ENCODE measurements at regions not wholly inside any gene's neighbourhood (a gene's known extent, or its start where the extent isn't known, plus 50 kb on each side); places are given as distances from the start of the nearest gene placed in this dataset.

GRCh38 chr6:150713931-150714330, 114.2 kb downstream of the PLEKHG1 start:
- ATAC-seq (ENCODE audit: low read depth) (no peak), DNase-seq (ENCODE audit: low spot score) (no peak)
- H3K9me3 ChIP-seq (ENCODE audit: severe bottlenecking) = no peaks in the 10 kb centered on the region
- peaks cover 5% of the 10 kb centered on the region for H3K4me1 ChIP-seq (ENCODE audit: insufficient read depth, poor library complexity, severe bottlenecking)
- no peaks in the 10 kb centered on the region for H3K36me3 ChIP-seq (ENCODE audit: low read depth)
- no peak overlapping the region for H3K4me3 ChIP-seq (ENCODE audit: severe bottlenecking)
- no peaks in the 10 kb centered on the region for H3K27me3 ChIP-seq (ENCODE audit: insufficient read depth, poor library complexity, severe bottlenecking)
- no peak for TF ChIP-seq CTCF (IDR thresholded peaks at IDR 0.05; ENCODE audit: poor library complexity, severe bottlenecking)
- no peak overlapping the region for H3K27ac ChIP-seq (ENCODE audit: poor library complexity, severe bottlenecking)

- Histone ChIP-seq H3K27ac (ENCODE audit: poor library complexity, severe bottlenecking) (no peak overlapping the region), H3K27me3 (ENCODE audit: insufficient read depth, poor library complexity, severe bottlenecking) (no peaks in the 10 kb centered on the region), H3K36me3 (ENCODE audit: low read depth) (no peaks in the 10 kb centered on the region), H3K4me1 (ENCODE audit: insufficient read depth, poor library complexity, severe bottlenecking) (peaks cover 5% of the 10 kb centered on the region), H3K9me3 (ENCODE audit: severe bottlenecking) (no peaks in the 10 kb centered on the region), H3K4me3 (ENCODE audit: severe bottlenecking) (no peak overlapping the region)
- no peak for ATAC-seq (ENCODE audit: low read depth)
- TF ChIP-seq CTCF (IDR thresholded peaks at IDR 0.05; ENCODE audit: poor library complexity, severe bottlenecking) = no peak
- no peak for DNase-seq (ENCODE audit: low spot score)
These were observed 115.4 kb downstream of the PLEKHG1 start for GRCh38 chr6:150715133-150715532.

GRCh38 chr6:150717419-150717818, 117.7 kb downstream of the PLEKHG1 start:
- Histone ChIP-seq H3K9me3 (ENCODE audit: severe bottlenecking) (no peaks in the 10 kb centered on the region), H3K4me3 (ENCODE audit: severe bottlenecking) (no peak overlapping the region), H3K36me3 (ENCODE audit: low read depth) (no peaks in the 10 kb centered on the region), H3K27ac (ENCODE audit: poor library complexity, severe bottlenecking) (no peak overlapping the region), H3K4me1 (ENCODE audit: insufficient read depth, poor library complexity, severe bottlenecking) (peaks cover 12% of the 10 kb centered on the region), H3K27me3 (ENCODE audit: insufficient read depth, poor library complexity, severe bottlenecking) (no peaks in the 10 kb centered on the region)
- no peak for TF ChIP-seq CTCF (IDR thresholded peaks at IDR 0.05; ENCODE audit: poor library complexity, severe bottlenecking)
- DNase-seq (ENCODE audit: low spot score) (no peak), ATAC-seq (ENCODE audit: low read depth) (no peak)

- Histone ChIP-seq H3K9me3 (ENCODE audit: severe bottlenecking) (no peaks in the 10 kb centered on the region), H3K36me3 (ENCODE audit: low read depth) (no peaks in the 10 kb centered on the region), H3K27me3 (ENCODE audit: insufficient read depth, poor library complexity, severe bottlenecking) (no peaks in the 10 kb centered on the region), H3K4me3 (ENCODE audit: severe bottlenecking) (no peak overlapping the region), H3K4me1 (ENCODE audit: insufficient read depth, poor library complexity, severe bottlenecking) (peaks cover 10% of the 10 kb centered on the region), H3K27ac (ENCODE audit: poor library complexity, severe bottlenecking) (no peak overlapping the region)
- ATAC-seq (ENCODE audit: low read depth) = no peak
- DNase-seq (ENCODE audit: low spot score) = no peak
- TF ChIP-seq CTCF (IDR thresholded peaks at IDR 0.05; ENCODE audit: poor library complexity, severe bottlenecking) = no peak
These were observed 119.5 kb downstream of the PLEKHG1 start for GRCh38 chr6:150719099-150719766.

GRCh38 chr6:150719831-150720230, 120.1 kb downstream of the PLEKHG1 start:
- Histone ChIP-seq H3K36me3 (ENCODE audit: low read depth) (no peaks in the 10 kb centered on the region), H3K27ac (ENCODE audit: poor library complexity, severe bottlenecking) (no peak overlapping the region), H3K4me1 (ENCODE audit: insufficient read depth, poor library complexity, severe bottlenecking) (peaks cover 10% of the 10 kb centered on the region), H3K9me3 (ENCODE audit: severe bottlenecking) (no peaks in the 10 kb centered on the region), H3K4me3 (ENCODE audit: severe bottlenecking) (no peak overlapping the region), H3K27me3 (ENCODE audit: insufficient read depth, poor library complexity, severe bottlenecking) (no peaks in the 10 kb centered on the region)
- no peak for DNase-seq (ENCODE audit: low spot score)
- no peak for TF ChIP-seq CTCF (IDR thresholded peaks at IDR 0.05; ENCODE audit: poor library complexity, severe bottlenecking)
- no peak for ATAC-seq (ENCODE audit: low read depth)
